OCI-LY7 (cell line): ENCODE measurements at regions not wholly inside any gene's neighbourhood (a gene's known extent, or its start where the extent isn't known, plus 50 kb on each side); places are given as distances from the start of the nearest gene placed in this dataset.

Experiments used
- BruUV-seq: library from RNA; stranded (reverse); fragments of 400-500 nt; replicated peaks from 2 replicates; lab custom pipeline; 2021; lab: Mats Ljungman, UMichigan
- CTCF ChIA-PET: fragments of 300-600 bp; sonication (Branson Sonifier 250); formaldehyde crosslinking; loops from one replicate; lab custom pipeline; 2022; ENCODE audit warnings: antibody characterized with exemption; ENCODE audit not compliant: unreplicated experiment; lab: Charles Lee
- POLR2A ChIA-PET: fragments of 300-600 bp; sonication (Branson Sonifier 250); formaldehyde crosslinking; loops from one replicate; lab custom pipeline; 2022; ENCODE audit warnings: antibody characterized with exemption; lab: Charles Lee
- DNase-seq: peaks from one replicate; pipeline ENCODE4 v3.0.0-alpha.2; 2015; ENCODE audit warnings: low spot score
- H2AFZ ChIP-seq: fragments of 200-600 bp; sonication (generic), shearing (Covaris generic); 2 replicates; pipeline ENCODE4 v1.6.1; 2014; ENCODE audit warnings: mild to moderate bottlenecking, antibody characterized with exemption, low read length, moderate library complexity
- H3K27ac ChIP-seq: fragments of 200-600 bp; sonication (generic); 2 replicates; pipeline ENCODE4 v1.5.1; 2014; ENCODE audit warnings: mixed run types, low read depth, mild to moderate bottlenecking, moderate library complexity, low read length, inconsistent platforms; ENCODE audit not compliant: poor library complexity, severe bottlenecking
- H3K36me3 ChIP-seq: fragments of 200-600 bp; sonication (generic); 2 replicates; pipeline ENCODE4 v1.6.1; 2014; ENCODE audit warnings: mild to moderate bottlenecking, antibody characterized with exemption, low read length, moderate library complexity, mixed read lengths; ENCODE audit not compliant: insufficient read depth
- H3K4me1 ChIP-seq: fragments of 200-600 bp; sonication (generic); 2 replicates; pipeline ENCODE4 v1.5.1; 2014; ENCODE audit warnings: mild to moderate bottlenecking, low read length; ENCODE audit not compliant: insufficient read depth, poor library complexity, severe bottlenecking
- H3K4me2 ChIP-seq: fragments of 200-600 bp; sonication (generic); 2 replicates; pipeline ENCODE4 v1.6.1; 2014; ENCODE audit warnings: mild to moderate bottlenecking, low read length
- H3K4me3 ChIP-seq: fragments of 200-600 bp; sonication (generic); 2 replicates; pipeline ENCODE4 v1.5.1; 2014; ENCODE audit warnings: mild to moderate bottlenecking, low read depth, low read length; ENCODE audit not compliant: poor library complexity, severe bottlenecking
- H3K79me2 ChIP-seq: fragments of 200-600 bp; sonication (generic); 2 replicates; pipeline ENCODE4 v1.6.1; 2016; ENCODE audit warnings: low read depth, mild to moderate bottlenecking, low read length, moderate library complexity, mixed read lengths; ENCODE audit not compliant: insufficient read depth
- H3K9me2 ChIP-seq: fragments of 200-600 bp; sonication (generic); 2 replicates; pipeline ENCODE4 v1.6.1; 2016; ENCODE audit warnings: mild to moderate bottlenecking, low read length, mixed read lengths; ENCODE audit not compliant: insufficient read depth
- H3K9me3 ChIP-seq: fragments of 200-600 bp; sonication (generic); 2 replicates; pipeline ENCODE4 v1.6.1; 2014; ENCODE audit warnings: mild to moderate bottlenecking, mixed run types, low read length, mixed read lengths
- H4K20me1 ChIP-seq: fragments of 200-600 bp; sonication (generic); 2 replicates; pipeline ENCODE4 v1.6.1; 2014; ENCODE audit warnings: mild to moderate bottlenecking, antibody characterized with exemption, low read length, moderate library complexity, mixed read lengths; ENCODE audit not compliant: insufficient read depth
- CTCF ChIP-seq: fragments of 200-600 bp; sonication (generic); conservative IDR thresholded peaks from 2 replicates; pipeline ENCODE4 v1.5.1; 2014; ENCODE audit warnings: mild to moderate bottlenecking, antibody characterized with exemption, low read length, moderate library complexity, mixed read lengths
- EZH2phosphoT487 ChIP-seq: fragments of 200-600 bp; sonication (generic); IDR thresholded peaks from 2 replicates; pipeline ENCODE4 v1.6.1; 2018; ENCODE audit warnings: low read depth, borderline replicate concordance, mild to moderate bottlenecking, mixed run types, antibody characterized with exemption, low read length, moderate library complexity, mixed read lengths
- intact Hi-C: fragments of 100-400 bp; cut with micrococcal nuclease; formaldehyde crosslinking; loops from one replicate; pipeline ENCODE4 v1.10.0; 2022; ENCODE audit not compliant: unreplicated experiment

DNA sequence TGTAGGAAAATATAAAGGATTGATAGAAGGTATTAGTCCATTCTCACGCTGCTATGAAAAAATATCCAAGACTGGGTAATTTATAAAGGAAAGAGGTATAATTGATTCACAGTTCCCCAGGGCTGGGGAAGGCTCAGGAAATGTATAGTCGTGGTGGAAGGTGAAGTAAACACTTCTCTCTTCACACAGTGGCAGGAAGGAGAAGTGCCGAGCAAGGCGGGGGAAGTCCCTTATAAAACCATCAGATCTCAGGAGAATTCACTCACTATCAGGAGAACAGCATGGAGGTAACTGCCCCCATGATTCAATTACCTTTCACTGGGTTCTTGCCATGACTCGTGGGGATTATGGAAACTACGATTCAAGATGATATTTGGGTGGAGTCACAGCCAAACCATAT lies 1806.0 kb downstream of the MRPL39 start:
- Histone ChIP-seq H3K9me2 (no peaks in the 10 kb centered on the region), H2AFZ (no peak overlapping the region), H3K79me2 (no peaks in the 10 kb centered on the region), H3K4me1 (no peaks in the 10 kb centered on the region), H4K20me1 (no peaks in the 10 kb centered on the region), H3K36me3 (no peaks in the 10 kb centered on the region), H3K27ac (no peak overlapping the region), H3K4me2 (no peak overlapping the region), H3K9me3 (0 out of 2 replicates have a peak, but pooled peaks cover 16% of the 10 kb centered on the region), H3K4me3 (no peak overlapping the region)
- DNase-seq, result no peak
- CTCF ChIA-PET, result no interaction called here
- intact Hi-C loops, result no loop called here
- POLR2A ChIA-PET, result no interaction called here
- no peak for TF ChIP-seq EZH2phosphoT487
- no peak for TF ChIP-seq CTCF
- no TSS peak for BruUV-seq

DNA sequence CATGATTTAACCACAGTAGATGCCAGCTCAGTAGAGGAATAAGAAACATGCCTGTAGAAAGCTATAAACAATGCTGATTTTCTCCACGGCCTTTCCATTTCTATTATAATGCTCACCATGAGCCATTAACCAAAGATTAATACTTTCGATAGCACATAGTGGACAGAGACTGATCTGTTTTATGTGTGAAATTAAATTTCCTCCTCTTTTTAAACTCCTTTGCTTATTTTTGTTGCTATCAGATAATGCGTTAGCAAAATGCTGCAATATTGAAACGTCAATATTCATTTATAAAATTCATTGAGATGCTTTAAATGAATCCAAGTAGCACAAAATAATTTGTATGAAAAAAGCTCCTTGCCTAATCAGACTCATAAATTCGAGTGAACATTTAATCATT lies 1807.9 kb downstream of the MRPL39 start:
- POLR2A ChIA-PET, result no interaction called here
- no peaks in the 10 kb centered on the region for H3K79me2 ChIP-seq
- no peak overlapping the region for H3K27ac ChIP-seq
- no peaks in the 10 kb centered on the region for H3K9me2 ChIP-seq
- DNase-seq, result no peak
- no peaks in the 10 kb centered on the region for H3K36me3 ChIP-seq
- no peak for TF ChIP-seq EZH2phosphoT487
- no peak for TF ChIP-seq CTCF
- no peak overlapping the region for H3K4me3 ChIP-seq
- CTCF ChIA-PET, result no interaction called here
- H4K20me1 ChIP-seq, result no peaks in the 10 kb centered on the region
- H2AFZ ChIP-seq, result no peak overlapping the region
- H3K4me2 ChIP-seq, result no peak overlapping the region
- BruUV-seq, result no TSS peak
- 0 out of 2 replicates have a peak, but pooled peaks cover 16% of the 10 kb centered on the region for H3K9me3 ChIP-seq
- intact Hi-C loops, result no loop called here
- no peaks in the 10 kb centered on the region for H3K4me1 ChIP-seq

GRCh38 chr21:23792300-23792699 lies 1815.0 kb downstream of the MRPL39 start:
- no peak overlapping the region for H3K27ac ChIP-seq
- H4K20me1 ChIP-seq, result no peaks in the 10 kb centered on the region
- no peak for TF ChIP-seq EZH2phosphoT487
- TF ChIP-seq CTCF, result no peak
- CTCF ChIA-PET, result no interaction called here
- POLR2A ChIA-PET, result no interaction called here
- H3K79me2 ChIP-seq, result no peaks in the 10 kb centered on the region
- no peaks in the 10 kb centered on the region for H3K4me1 ChIP-seq
- no peak overlapping the region for H3K4me3 ChIP-seq
- BruUV-seq, result no TSS peak
- H3K9me3 ChIP-seq, result peaks cover 41% of the 10 kb centered on the region
- H3K4me2 ChIP-seq, result no peak overlapping the region
- intact Hi-C loops, result no loop called here
- H3K36me3 ChIP-seq, result no peaks in the 10 kb centered on the region
- no peak for DNase-seq
- H2AFZ ChIP-seq, result no peak overlapping the region
- H3K9me2 ChIP-seq, result no peaks in the 10 kb centered on the region
